ENCODE measurements at regions not wholly inside any gene's neighbourhood (a gene's known extent, or its start where the extent isn't known, plus 50 kb on each side); places are given as distances from the start of the nearest gene placed in this dataset.

- TF ChIP-seq CTCF (IDR thresholded peaks at IDR 0.05) = no peak
- no peak for TF ChIP-seq POLR2A (IDR thresholded peaks at IDR 0.05)
- no peak overlapping the region for H3K27ac ChIP-seq
- H3K4me3 ChIP-seq = no peak overlapping the region
- DNase-seq = no peak
- no peaks in the 10 kb centered on the region for H3K36me3 ChIP-seq
- intact Hi-C loops (cut with DNase I; ENCODE audit: low total_unique reads) = no loop called here
- no peaks in the 10 kb centered on the region for H3K4me1 ChIP-seq
- no peaks in the 10 kb centered on the region for H3K9me3 ChIP-seq
- no peaks in the 10 kb centered on the region for H3K27me3 ChIP-seq
Measured at GRCh38 chr9:78437296-78437695, 140.4 kb downstream of the PSAT1 start.

GRCh38 chr9:78437806-78438205 lies 140.9 kb downstream of the PSAT1 start:
- intact Hi-C loops (cut with DNase I; ENCODE audit: low total_unique reads) = no loop called here
- no peak for DNase-seq
- TF ChIP-seq CTCF (IDR thresholded peaks at IDR 0.05) (no peak), POLR2A (IDR thresholded peaks at IDR 0.05) (no peak)
- Histone ChIP-seq H3K4me3 (no peak overlapping the region), H3K9me3 (no peaks in the 10 kb centered on the region), H3K36me3 (no peaks in the 10 kb centered on the region), H3K27ac (no peak overlapping the region), H3K4me1 (no peaks in the 10 kb centered on the region), H3K27me3 (no peaks in the 10 kb centered on the region)

GRCh38 chr9:78438211-78438610 lies 141.3 kb downstream of the PSAT1 start:
- Histone ChIP-seq H3K4me3 (no peak overlapping the region), H3K4me1 (no peaks in the 10 kb centered on the region), H3K36me3 (no peaks in the 10 kb centered on the region), H3K27me3 (no peaks in the 10 kb centered on the region), H3K9me3 (no peaks in the 10 kb centered on the region), H3K27ac (no peak overlapping the region)
- no peak for DNase-seq
- no peak for TF ChIP-seq POLR2A (IDR thresholded peaks at IDR 0.05)
- intact Hi-C loops (cut with DNase I; ENCODE audit: low total_unique reads) = no loop called here

GRCh38 chr9:78438780-78439179 lies 141.9 kb downstream of the PSAT1 start:
- intact Hi-C loops (cut with DNase I; ENCODE audit: low total_unique reads) = no loop called here
- no peak overlapping the region for H3K27ac ChIP-seq
- DNase-seq = no peak
- no peak for TF ChIP-seq POLR2A (IDR thresholded peaks at IDR 0.05)
- no peak for TF ChIP-seq CTCF (IDR thresholded peaks at IDR 0.05)
- no peaks in the 10 kb centered on the region for H3K9me3 ChIP-seq
- no peaks in the 10 kb centered on the region for H3K4me1 ChIP-seq
- H3K36me3 ChIP-seq = no peaks in the 10 kb centered on the region
- H3K27me3 ChIP-seq = no peaks in the 10 kb centered on the region
- H3K4me3 ChIP-seq = no peak overlapping the region

- intact Hi-C loops (cut with DNase I; ENCODE audit: low total_unique reads) = no loop called here
- Histone ChIP-seq H3K9me3 (no peaks in the 10 kb centered on the region), H3K4me3 (no peak overlapping the region), H3K4me1 (no peaks in the 10 kb centered on the region), H3K27ac (no peak overlapping the region), H3K27me3 (no peaks in the 10 kb centered on the region), H3K36me3 (no peaks in the 10 kb centered on the region)
- TF ChIP-seq CTCF (IDR thresholded peaks at IDR 0.05) = peak; percentile 67 to 83 (median 74)
- TF ChIP-seq POLR2A (IDR thresholded peaks at IDR 0.05) = no peak
- DNase-seq = peak; percentile 60 to 69
Measured at GRCh38 chr9:78439190-78439865, 142.4 kb downstream of the PSAT1 start.

All from uterus (tissue), 3 donors.